ENCODE measurements at regions not wholly inside any gene's neighbourhood (a gene's known extent, or its start where the extent isn't known, plus 50 kb on each side); places are given as distances from the start of the nearest gene placed in this dataset.

DNA sequence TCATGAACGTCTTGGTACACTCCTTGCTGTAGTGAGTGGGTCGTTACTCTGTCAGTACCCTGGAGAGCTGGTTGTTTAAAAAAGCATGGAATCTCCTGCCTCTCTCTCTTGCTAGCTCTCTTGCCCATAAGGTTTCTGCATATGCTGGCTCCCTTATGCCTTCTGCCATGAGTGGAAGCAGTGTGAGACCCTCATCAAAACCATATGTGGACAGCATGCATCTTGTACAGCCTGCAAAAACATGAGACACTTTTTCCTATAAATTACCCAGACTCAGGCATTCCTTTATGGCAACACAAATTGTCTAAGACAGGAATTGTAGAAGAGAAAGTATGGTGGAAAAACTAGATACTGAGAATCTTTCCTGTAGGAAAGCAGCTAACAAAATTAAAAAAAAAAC is 516.3 kb downstream of the SLITRK6 start:
- Histone ChIP-seq H3K27ac (ENCODE audit: low read length in 2 of 2) (no peak overlapping the region), H3K4me3 (ENCODE audit: control extremely low read depth in 1 of 5, extremely low read depth in 1 of 5, insufficient read depth in 1 of 5, low read depth in 2 of 5, low read length in 4 of 5) (no peak overlapping the region), H3K4me1 (ENCODE audit: control insufficient read depth in 2 of 2, insufficient read depth in 2 of 2, low read length in 2 of 2) (no peaks in the 10 kb centered on the region), H3K36me3 (replicated peaks in 1 of 2; ENCODE audit: control extremely low read depth in 1 of 2, control insufficient read depth in 1 of 2, extremely low read depth in 1 of 2, insufficient read depth in 2 of 2, low read length in 1 of 2) (no peaks in the 10 kb centered on the region), H3K4me2 (replicated peaks; ENCODE audit: low read depth, low read length, poor library complexity, severe bottlenecking) (no peak overlapping the region), H3K27me3 (replicated peaks in 1 of 4; ENCODE audit: control extremely low read depth in 1 of 4, control insufficient read depth in 3 of 4, insufficient read depth in 4 of 4, low read length in 3 of 4) (no peaks in the 10 kb centered on the region), H3K9ac (ENCODE audit: low read length) (no peak overlapping the region), H2AFZ (ENCODE audit: insufficient read depth, low read depth, low read length, poor library complexity, severe bottlenecking) (no peak overlapping the region), H4K20me1 (ENCODE audit: control insufficient read depth, insufficient read depth, low read length, poor library complexity, severe bottlenecking) (no peaks in the 10 kb centered on the region), H3K79me2 (ENCODE audit: control insufficient read depth, insufficient read depth, low read length) (no peaks in the 10 kb centered on the region), H3K9me3 (ENCODE audit: control extremely low read depth in 1 of 3, control insufficient read depth in 2 of 3, insufficient read depth in 1 of 3, low read length in 2 of 3) (no peaks in the 10 kb centered on the region)
- H3K27ac Mint-ChIP-seq, result no peak overlapping the region
- 94% methylated on average over 2 of the region's 2 CpGs for WGBS (ENCODE audit: insufficient coverage)
- no peaks in the 10 kb centered on the region for H3K9me3 Mint-ChIP-seq (ENCODE audit: insufficient read depth)
- ChIA-PET POLR2A (no interaction called here), CTCF (no interaction called here)
- H3K27me3 Mint-ChIP-seq, result no peaks in the 10 kb centered on the region
- no peaks in the 10 kb centered on the region for H3K4me1 Mint-ChIP-seq
- no peak overlapping the region for H3K4me3 Mint-ChIP-seq
- TF ChIP-seq, protein P1, sequence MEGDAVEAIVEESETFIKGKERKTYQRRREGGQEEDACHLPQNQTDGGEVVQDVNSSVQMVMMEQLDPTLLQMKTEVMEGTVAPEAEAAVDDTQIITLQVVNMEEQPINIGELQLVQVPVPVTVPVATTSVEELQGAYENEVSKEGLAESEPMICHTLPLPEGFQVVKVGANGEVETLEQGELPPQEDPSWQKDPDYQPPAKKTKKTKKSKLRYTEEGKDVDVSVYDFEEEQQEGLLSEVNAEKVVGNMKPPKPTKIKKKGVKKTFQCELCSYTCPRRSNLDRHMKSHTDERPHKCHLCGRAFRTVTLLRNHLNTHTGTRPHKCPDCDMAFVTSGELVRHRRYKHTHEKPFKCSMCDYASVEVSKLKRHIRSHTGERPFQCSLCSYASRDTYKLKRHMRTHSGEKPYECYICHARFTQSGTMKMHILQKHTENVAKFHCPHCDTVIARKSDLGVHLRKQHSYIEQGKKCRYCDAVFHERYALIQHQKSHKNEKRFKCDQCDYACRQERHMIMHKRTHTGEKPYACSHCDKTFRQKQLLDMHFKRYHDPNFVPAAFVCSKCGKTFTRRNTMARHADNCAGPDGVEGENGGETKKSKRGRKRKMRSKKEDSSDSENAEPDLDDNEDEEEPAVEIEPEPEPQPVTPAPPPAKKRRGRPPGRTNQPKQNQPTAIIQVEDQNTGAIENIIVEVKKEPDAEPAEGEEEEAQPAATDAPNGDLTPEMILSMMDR (IDR thresholded peaks at IDR 0.05), result no peak
- TF ChIP-seq EZH2 (IDR thresholded peaks at IDR 0.05; ENCODE audit: borderline replicate concordance, insufficient read depth, low read depth, low read length, poor library complexity, severe bottlenecking), result no peak
- intact Hi-C loops (cut with micrococcal nuclease), result no loop called here
- DNase-seq (no peak), ATAC-seq (ENCODE audit: low read depth) (no peak)

DNA sequence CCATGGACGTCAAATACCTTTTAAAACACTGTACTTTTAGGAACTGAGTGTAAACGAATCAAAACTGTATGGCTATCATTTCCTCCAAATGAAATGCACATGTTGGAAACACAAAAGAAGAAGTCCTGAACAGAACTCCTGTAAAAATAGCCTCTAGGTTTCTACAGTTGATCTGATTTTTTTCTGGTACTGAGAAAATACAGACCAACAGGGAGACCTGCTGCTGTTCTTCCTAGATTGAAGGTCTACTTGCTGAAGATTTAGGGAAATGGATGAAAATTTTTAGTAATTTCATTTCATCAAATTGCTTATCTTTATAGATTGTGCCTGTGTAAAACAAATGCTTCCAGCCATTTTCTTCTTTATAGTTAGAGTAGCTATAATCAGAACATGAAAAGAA is 520.4 kb downstream of the SLITRK6 start:
- no peak for ATAC-seq (ENCODE audit: low read depth)
- peaks cover 2% of the 10 kb centered on the region for H3K9me3 Mint-ChIP-seq (ENCODE audit: insufficient read depth)
- no peak overlapping the region for H3K27ac Mint-ChIP-seq
- Histone ChIP-seq H3K4me2 (replicated peaks; ENCODE audit: low read depth, low read length, poor library complexity, severe bottlenecking) (no peak overlapping the region), H4K20me1 (ENCODE audit: control insufficient read depth, insufficient read depth, low read length, poor library complexity, severe bottlenecking) (no peaks in the 10 kb centered on the region), H3K4me3 (ENCODE audit: control extremely low read depth in 1 of 5, extremely low read depth in 1 of 5, insufficient read depth in 1 of 5, low read depth in 2 of 5, low read length in 4 of 5) (no peak overlapping the region), H3K9ac (ENCODE audit: low read length) (no peak overlapping the region), H3K4me1 (ENCODE audit: control insufficient read depth in 2 of 2, insufficient read depth in 2 of 2, low read length in 2 of 2) (no peaks in the 10 kb centered on the region), H2AFZ (ENCODE audit: insufficient read depth, low read depth, low read length, poor library complexity, severe bottlenecking) (no peak overlapping the region), H3K9me3 (ENCODE audit: control extremely low read depth in 1 of 3, control insufficient read depth in 2 of 3, insufficient read depth in 1 of 3, low read length in 2 of 3) (peaks cover 0 to 2% (median 0%) of the 10 kb centered on the region in 3 donors), H3K27me3 (replicated peaks in 1 of 4; ENCODE audit: control extremely low read depth in 1 of 4, control insufficient read depth in 3 of 4, insufficient read depth in 4 of 4, low read length in 3 of 4) (no peaks in the 10 kb centered on the region), H3K27ac (ENCODE audit: low read length in 2 of 2) (no peak overlapping the region), H3K36me3 (replicated peaks in 1 of 2; ENCODE audit: control extremely low read depth in 1 of 2, control insufficient read depth in 1 of 2, extremely low read depth in 1 of 2, insufficient read depth in 2 of 2, low read length in 1 of 2) (no peaks in the 10 kb centered on the region), H3K79me2 (ENCODE audit: control insufficient read depth, insufficient read depth, low read length) (no peaks in the 10 kb centered on the region)
- H3K27me3 Mint-ChIP-seq, result no peaks in the 10 kb centered on the region
- ChIA-PET CTCF (no interaction called here), POLR2A (no interaction called here)
- TF ChIP-seq, protein P1 (IDR thresholded peaks at IDR 0.05), result no peak
- TF ChIP-seq EZH2 (IDR thresholded peaks at IDR 0.05; ENCODE audit: borderline replicate concordance, insufficient read depth, low read depth, low read length, poor library complexity, severe bottlenecking), result no peak
- H3K4me3 Mint-ChIP-seq, result no peak overlapping the region
- no peak for DNase-seq
- H3K4me1 Mint-ChIP-seq, result no peaks in the 10 kb centered on the region
- intact Hi-C loops (cut with micrococcal nuclease), result no loop called here
- WGBS (ENCODE audit: insufficient coverage), result no CpG with 5 or more reads among the region's 2 CpGs

Measured in B cell (primary cell).